MM.1S (cell line): ENCODE measurements at regions not wholly inside any gene's neighbourhood (a gene's known extent, or its start where the extent isn't known, plus 50 kb on each side); places are given as distances from the start of the nearest gene placed in this dataset.

Experiments used
- EZH2 ChIP-seq: fragments of 300-600 bp; sonication (generic); optimal IDR thresholded peaks from 2 replicates; pipeline ENCODE3; 2017; ENCODE audit warnings: low read depth, mild to moderate bottlenecking, antibody characterized with exemption, low read length, mixed read lengths
- EZH2phosphoT487 ChIP-seq: fragments of 300-600 bp; sonication (generic); IDR thresholded peaks from 2 replicates; pipeline ENCODE4 v1.6.1; 2018; ENCODE audit warnings: antibody characterized with exemption, low read length
- TF ChIP-seq, protein P1 (sequence below): fragments of 300-600 bp; sonication (generic); IDR thresholded peaks from 2 replicates; pipeline ENCODE4 v1.5.1; 2016; ENCODE audit warnings: antibody characterized with exemption, low read length, mixed read lengths

DNA sequence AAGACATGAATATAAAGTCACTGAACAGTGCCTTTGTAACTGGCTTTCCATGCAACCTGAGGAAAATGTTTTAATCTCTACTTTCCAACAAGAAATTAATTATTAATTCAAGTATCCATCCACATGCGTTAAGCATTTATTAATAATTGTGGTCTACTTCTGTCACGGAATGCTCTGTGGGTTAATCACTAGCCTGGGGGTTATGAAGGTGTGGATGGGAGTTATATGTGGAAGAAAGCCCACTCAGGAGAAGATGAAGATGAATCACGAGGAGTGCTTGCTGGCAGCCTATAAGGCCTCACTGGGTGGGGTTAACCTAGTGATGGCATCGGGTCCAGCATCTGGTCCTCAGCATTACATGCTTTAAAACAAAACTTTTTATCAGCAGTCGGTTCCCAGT lies 99.5 kb upstream of the AVPR1A start:
- TF ChIP-seq, protein P1, sequence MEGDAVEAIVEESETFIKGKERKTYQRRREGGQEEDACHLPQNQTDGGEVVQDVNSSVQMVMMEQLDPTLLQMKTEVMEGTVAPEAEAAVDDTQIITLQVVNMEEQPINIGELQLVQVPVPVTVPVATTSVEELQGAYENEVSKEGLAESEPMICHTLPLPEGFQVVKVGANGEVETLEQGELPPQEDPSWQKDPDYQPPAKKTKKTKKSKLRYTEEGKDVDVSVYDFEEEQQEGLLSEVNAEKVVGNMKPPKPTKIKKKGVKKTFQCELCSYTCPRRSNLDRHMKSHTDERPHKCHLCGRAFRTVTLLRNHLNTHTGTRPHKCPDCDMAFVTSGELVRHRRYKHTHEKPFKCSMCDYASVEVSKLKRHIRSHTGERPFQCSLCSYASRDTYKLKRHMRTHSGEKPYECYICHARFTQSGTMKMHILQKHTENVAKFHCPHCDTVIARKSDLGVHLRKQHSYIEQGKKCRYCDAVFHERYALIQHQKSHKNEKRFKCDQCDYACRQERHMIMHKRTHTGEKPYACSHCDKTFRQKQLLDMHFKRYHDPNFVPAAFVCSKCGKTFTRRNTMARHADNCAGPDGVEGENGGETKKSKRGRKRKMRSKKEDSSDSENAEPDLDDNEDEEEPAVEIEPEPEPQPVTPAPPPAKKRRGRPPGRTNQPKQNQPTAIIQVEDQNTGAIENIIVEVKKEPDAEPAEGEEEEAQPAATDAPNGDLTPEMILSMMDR, result no peak
- TF ChIP-seq EZH2phosphoT487, result no peak
- TF ChIP-seq EZH2, result no peak
